ENCODE measurements at regions not wholly inside any gene's neighbourhood (a gene's known extent, or its start where the extent isn't known, plus 50 kb on each side); places are given as distances from the start of the nearest gene placed in this dataset.

DNA sequence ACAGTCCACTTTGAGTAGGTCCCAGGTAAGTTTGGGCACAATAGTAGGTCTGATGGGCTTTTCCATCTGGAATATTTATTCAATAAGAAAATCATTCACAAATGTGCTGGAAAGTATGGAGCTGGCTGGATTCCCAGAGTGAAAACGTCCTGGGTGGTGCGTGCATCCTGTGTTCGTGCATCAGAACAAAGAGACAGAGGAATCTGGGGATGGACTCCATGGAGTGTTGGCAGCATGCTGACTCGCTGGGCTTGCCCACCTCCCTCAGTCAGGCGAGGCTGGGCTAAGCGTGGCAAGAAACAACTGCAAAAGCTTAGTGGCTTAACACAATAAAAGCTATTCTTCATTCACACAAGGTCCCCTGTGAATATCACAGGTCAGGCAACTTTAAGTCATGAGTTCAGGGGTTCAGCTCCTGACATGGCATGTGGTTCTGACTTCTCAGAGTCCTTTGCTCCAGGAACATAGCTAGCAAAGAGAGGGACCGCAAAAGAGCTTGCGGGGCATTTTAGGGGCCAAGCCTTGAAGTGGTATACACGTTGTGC, 151.6 kb upstream of the ZNF644 start:
- H3K79me1 ChIP-seq (ENCODE audit: low read depth, low read length), result no peaks in the 10 kb centered on the region
- H3K27ac ChIP-seq (ENCODE audit: low read depth, low read length), result no peak overlapping the region
- H3K4me1 ChIP-seq (replicated peaks in 1 of 4; ENCODE audit: control insufficient read depth in 3 of 4, insufficient read depth in 4 of 4, low read length in 3 of 4), result no peaks in the 10 kb centered on the region
- no peak overlapping the region for H3K4ac ChIP-seq (replicated peaks; ENCODE audit: insufficient read length, low read depth, low read length)
- H2BK12ac ChIP-seq (ENCODE audit: low read depth, low read length), result no peak overlapping the region
- no peak for DNase-seq (ENCODE audit: low read depth in 1 of 2, low spot score in 2 of 2)
- H4K20me1 ChIP-seq (replicated peaks in 1 of 2; ENCODE audit: control insufficient read depth in 1 of 2, insufficient read depth in 2 of 2, low read length in 2 of 2), result no peaks in the 10 kb centered on the region
- H2BK120ac ChIP-seq (replicated peaks; ENCODE audit: low read depth, low read length), result no peak overlapping the region
- no peaks in the 10 kb centered on the region for H3K9me3 ChIP-seq (ENCODE audit: insufficient read depth in 2 of 2, low read depth in 1 of 2, low read length in 1 of 2)
- no peaks in the 10 kb centered on the region for H3K36me3 ChIP-seq (ENCODE audit: control insufficient read depth in 2 of 4, insufficient read depth in 4 of 4, low read length in 3 of 4)
- no peak overlapping the region for H2BK15ac ChIP-seq (ENCODE audit: low read length)
- no peak overlapping the region for H3K9ac ChIP-seq (replicated peaks in 1 of 4; ENCODE audit: extremely low read depth in 1 of 4, low read depth in 3 of 4, low read length in 3 of 4)
- H3K23me2 ChIP-seq (ENCODE audit: low read depth, low read length), result no peaks in the 10 kb centered on the region
- 87% methylated on average over 9 of the region's 9 CpGs; no CpG with 5 or more reads in 1 of the 2 experiments for WGBS, 2 experiments (ENCODE audit: extremely low coverage in 1 of 2, insufficient coverage in 1 of 2, insufficient read length in 1 of 2, insufficient replicate concordance in 2 of 2, low coverage in 1 of 2, low lambda C conversion rate in 2 of 2, missing lambda C conversion rate in 1 of 2)
- no peak overlapping the region for H3K23ac ChIP-seq (ENCODE audit: insufficient read length)
- H4K8ac ChIP-seq (ENCODE audit: extremely low read depth, insufficient read depth, low read length), result no peak overlapping the region
- H3K4me2 ChIP-seq (ENCODE audit: insufficient read depth in 1 of 2, low read depth in 2 of 2, low read length in 2 of 2), result no peak overlapping the region
- no peak for FAIRE-seq
- ChIA-PET CTCF (ENCODE audit: partially characterized antibody) (interaction anchor here (1.3 to 7.8 kb wide), 6 partner anchors 8 to 110 kb away, joined by 3 to 56 read pairs (median 6); no protein-coding TSS in a partner anchor), POLR2A (ENCODE audit: partially characterized antibody) (no interaction called here)
- no peak overlapping the region for H4K5ac ChIP-seq (ENCODE audit: insufficient read length, low read depth, low read length)
- no peak overlapping the region for H2AFZ ChIP-seq (ENCODE audit: low read length)
- H2BK5ac ChIP-seq (ENCODE audit: low read depth, low read length), result no peak overlapping the region
- H3K27me3 ChIP-seq (replicated peaks in 1 of 4; ENCODE audit: control insufficient read depth in 3 of 4, extremely low read depth in 1 of 4, insufficient read depth in 3 of 4, low read length in 3 of 4), result no peaks in the 10 kb centered on the region
- no peak overlapping the region for H4K91ac ChIP-seq (replicated peaks; ENCODE audit: insufficient read length, low read length)
- H2BK20ac ChIP-seq (ENCODE audit: low read length), result no peak overlapping the region
- no peak overlapping the region for H3K14ac ChIP-seq (ENCODE audit: insufficient read length)
- H3K56ac ChIP-seq (replicated peaks; ENCODE audit: insufficient read length, low read depth, low read length), result no peak overlapping the region
- TF ChIP-seq SP4 (IDR thresholded peaks at IDR 0.05; ENCODE audit: low read length) (no peak), TCF12 (IDR thresholded peaks at IDR 0.05; ENCODE audit: low read depth, low read length) (no peak), NRF1 (IDR thresholded peaks at IDR 0.05; ENCODE audit: low read depth, low read length) (no peak), KDM1A (IDR thresholded peaks at IDR 0.05; ENCODE audit: borderline replicate concordance, low read length) (no peak), YY1 (IDR thresholded peaks at IDR 0.05; ENCODE audit: low read depth, low read length) (no peak)
- H3K18ac ChIP-seq (ENCODE audit: extremely low read depth, low read length), result no peak overlapping the region
- H3K79me2 ChIP-seq (ENCODE audit: control insufficient read depth in 1 of 2, insufficient read depth in 2 of 2, low read length in 2 of 2), result no peaks in the 10 kb centered on the region
- no peak overlapping the region for H3K4me3 ChIP-seq (ENCODE audit: extremely low read depth in 1 of 4, insufficient read depth in 2 of 4, low read depth in 3 of 4, low read length in 4 of 4)
- no peak overlapping the region for H2AK5ac ChIP-seq (ENCODE audit: low read depth, low read length)

Data from H1 (cell line).